GM18858 (cell line): ENCODE measurements at regions not wholly inside any gene's neighbourhood (a gene's known extent, or its start where the extent isn't known, plus 50 kb on each side); places are given as distances from the start of the nearest gene placed in this dataset.
"Not testable (repeated sequence)": the region's sequence is repeated elsewhere in the genome, so short reads cannot be mapped to it uniquely, and the experiment has no call there.

Source experiments
- ATAC-seq: cut with Tn5 transposase; IDR thresholded peaks from one replicate; pipeline ENCODE4 v1.9.1; 2021; ENCODE audit not compliant: unreplicated experiment

DNA sequence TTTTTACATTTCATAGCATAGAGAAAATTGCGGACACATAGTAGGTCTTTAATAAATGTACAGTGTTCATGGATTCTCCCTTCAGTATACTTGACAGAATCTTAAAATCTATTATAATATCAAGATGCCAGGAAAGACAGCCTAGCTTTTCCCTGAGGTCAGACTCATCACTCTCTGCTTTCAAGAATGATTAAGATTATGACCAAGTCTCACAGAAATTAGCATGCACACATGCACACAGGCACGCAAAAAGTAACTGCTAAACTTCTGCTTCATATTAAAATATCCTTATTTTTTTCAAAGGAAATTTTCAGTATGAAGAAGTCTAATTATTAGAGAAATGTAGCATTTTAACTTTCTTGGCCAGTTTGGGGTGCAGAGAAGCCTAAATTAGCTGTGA, 493.8 kb upstream of the NECTIN3 start:
- no peak for ATAC-seq

DNA sequence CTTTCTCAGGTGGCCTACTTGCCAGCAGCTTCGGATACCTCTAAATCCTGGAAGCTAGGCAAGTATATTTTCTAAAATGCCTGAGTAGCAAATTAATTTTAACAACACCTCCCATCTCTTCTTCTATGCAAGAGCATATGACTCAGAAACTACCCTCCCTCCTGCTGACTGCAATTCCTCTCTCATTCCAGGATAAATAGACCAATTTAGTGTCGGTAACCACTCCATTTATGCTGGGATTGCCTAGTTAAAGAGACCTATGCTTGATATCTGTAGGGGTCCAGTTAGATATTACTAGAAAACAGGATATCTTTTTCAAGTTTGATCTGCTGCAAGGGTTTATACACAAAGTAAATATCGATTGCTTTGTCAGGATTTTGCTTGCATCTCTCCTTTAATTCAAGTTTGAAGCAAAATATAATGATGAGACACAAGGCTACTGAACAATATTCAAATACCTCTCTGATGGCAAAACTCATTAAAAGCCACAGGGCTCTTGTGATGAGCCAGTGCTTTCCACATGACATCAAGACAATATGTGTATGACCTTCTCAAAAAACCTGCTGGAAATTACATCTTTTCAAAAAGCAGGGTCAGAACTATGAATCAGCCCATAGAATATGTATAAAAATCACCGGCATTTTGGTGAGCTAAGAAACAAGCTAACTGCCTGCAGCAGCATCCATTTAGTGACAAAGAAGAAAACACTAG, 491.6 kb upstream of the NECTIN3 start:
- ATAC-seq, result no peak

DNA sequence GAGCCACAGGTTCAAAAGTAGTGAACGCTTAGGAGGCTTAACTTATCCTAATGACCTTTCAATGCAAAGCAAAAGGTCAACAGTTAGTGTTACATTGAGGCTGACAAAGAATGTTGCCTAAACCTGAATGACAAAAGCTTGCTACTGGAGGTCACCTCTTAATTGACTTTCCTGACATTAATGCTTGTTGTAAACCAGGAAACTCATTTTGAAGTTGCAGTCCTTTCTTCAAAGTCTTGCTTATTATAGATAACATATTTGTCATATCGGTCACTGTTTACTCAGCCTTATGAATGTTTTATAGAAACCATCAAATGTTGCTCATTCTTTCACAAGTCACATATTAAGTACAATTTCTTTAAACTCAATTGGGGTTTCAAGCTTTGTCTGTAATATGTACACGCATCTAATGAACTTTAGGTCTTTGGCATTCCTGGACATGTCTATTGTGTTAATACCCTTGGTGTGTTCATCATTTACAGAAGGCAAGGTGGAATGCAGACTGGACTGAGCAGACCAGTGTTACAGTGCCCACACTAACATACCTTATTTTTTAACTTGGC, 488.2 kb upstream of the NECTIN3 start:
- ATAC-seq, result no peak

DNA sequence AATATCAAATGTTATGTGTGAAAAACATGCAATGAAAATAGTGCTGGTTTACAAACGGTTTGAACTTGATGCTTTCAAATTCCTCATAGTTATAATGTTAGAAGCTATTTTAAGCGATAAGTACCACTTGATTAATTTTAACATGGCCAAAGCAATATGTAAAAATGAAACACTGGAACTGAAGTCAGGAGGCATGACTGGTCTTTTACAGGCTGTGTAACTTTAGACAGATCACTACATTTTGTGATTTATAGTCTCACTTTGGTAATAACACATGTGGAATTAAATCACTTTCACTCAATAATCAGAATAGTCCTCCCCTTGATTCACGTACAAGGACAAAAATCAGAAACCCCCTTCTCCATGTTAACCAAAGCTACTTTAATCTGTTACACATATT, 482.7 kb upstream of the NECTIN3 start:
- no peak for ATAC-seq

DNA sequence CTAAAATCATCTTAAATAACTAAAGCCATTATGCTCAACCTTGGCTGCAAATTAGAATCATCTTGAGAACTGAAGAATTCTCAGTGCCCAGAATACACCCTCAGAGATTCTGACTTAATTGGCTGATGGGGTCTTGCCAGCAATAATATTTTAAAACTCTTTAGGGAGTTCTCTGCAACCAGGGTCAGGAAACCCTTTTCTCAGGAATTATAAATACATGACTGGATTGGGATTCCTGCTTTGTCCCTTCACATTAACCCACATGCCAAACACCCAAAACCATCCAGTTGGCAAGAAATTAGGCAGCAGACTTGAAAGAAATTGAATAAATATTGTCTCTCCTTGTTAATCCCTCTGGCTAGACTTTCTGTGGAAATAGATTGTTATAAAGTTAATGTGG, 482.3 kb upstream of the NECTIN3 start:
- no peak for ATAC-seq

DNA sequence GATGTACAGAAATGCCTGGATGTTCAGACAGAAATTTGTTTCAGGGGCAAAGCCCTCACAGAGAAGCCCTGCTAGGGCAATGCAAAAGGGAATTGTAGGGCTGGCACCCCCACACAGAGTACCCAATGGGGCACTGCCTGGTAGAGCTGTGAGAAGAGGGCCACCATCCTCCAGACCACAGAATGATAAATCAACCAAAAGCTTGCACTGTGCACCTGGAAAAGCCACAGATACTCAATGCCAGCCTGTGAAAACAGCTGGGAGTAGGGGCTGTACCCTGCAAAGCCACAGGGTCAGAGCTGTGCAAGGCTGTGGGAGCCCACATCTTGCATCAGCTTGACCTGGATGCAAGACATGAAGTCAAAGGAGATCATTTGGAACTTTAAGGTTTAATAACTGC, 477.9 kb upstream of the NECTIN3 start:
- ATAC-seq, result no peak

DNA sequence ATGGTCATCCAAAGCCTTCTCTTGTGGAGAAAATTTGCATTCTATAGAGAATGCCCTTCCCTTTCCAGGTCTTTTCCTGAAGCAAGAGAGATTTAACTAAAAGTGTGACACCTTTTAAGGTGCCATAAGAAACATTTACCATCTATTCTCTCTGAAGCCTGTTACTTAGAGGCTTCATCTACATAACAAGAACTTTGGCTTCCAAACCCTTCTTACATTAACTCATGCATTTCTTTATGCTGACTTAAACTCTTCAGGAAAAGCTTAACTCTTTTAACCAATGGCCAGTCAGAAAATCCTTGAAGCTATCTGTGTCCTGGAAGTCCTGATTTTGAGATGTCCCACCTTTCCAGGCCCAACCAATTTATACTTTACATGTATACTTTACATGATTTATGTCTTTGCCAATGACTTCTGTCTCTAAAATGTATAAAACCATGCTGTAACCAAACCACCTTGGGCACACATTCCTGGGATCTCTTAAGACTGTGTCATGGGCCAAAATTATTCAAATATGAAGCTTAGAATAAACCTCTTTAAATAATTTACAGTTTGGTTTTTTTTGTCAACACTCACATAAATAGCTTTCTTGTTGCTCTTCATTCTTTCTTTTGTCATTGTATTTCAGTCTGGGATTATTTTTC, 472.6 kb upstream of the NECTIN3 start:
- ATAC-seq, result no peak

DNA sequence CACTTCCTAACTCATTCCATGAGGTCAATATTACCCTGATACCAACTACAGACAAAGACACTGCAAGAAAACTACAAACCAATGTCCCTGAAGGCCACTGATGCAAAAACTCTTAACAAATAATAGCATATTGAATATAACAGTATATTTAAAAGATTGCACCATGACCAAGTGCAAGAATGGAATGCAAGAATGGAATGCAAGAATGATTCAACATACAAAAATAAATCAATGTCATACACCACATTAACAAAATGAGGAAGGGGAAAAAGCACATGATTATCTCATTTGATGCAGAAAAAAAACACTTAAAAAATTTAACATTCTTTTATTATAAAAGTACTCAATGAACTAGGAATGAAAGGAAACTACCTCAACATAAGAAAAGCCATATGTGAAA, 463.1 kb upstream of the NECTIN3 start:
- ATAC-seq, result no peak

DNA sequence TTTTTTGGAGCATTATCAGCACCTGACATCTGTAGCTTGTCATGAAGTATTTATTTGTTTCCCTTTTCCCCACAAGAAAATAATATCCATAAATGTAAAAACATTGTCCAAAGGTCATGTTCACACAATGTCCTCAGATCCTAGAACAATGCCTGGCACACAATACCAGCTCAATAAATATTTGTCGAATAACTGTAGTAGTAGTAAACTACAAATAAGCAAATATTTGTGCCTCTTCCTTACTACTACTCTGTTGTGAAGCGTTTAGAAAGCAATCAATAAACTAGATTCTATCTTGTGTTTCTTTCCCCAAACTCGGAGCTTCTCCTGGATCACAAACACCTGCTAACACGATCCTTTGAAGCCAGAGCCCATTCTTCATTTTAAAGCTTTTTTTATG, 459.6 kb upstream of the NECTIN3 start:
- no peak for ATAC-seq

DNA sequence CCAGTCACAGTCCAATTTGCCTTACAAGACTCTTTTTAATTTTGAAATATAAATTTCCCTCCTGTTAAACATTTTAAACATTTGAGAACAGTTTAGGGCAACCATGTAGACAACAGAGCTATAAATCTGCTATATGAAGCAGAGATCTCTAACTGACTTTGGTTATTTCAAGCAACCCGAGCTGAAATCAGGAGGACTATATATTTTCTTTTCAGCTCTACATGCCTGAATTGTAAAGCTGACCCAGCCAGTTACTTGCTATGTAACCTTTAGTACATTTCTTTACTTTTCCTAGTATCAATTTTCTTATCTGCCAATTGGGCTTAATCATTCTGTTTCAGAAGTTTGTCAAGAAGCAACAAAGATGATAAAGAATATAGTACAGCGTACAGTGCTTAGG, 457.4 kb upstream of the NECTIN3 start:
- no peak for ATAC-seq

DNA sequence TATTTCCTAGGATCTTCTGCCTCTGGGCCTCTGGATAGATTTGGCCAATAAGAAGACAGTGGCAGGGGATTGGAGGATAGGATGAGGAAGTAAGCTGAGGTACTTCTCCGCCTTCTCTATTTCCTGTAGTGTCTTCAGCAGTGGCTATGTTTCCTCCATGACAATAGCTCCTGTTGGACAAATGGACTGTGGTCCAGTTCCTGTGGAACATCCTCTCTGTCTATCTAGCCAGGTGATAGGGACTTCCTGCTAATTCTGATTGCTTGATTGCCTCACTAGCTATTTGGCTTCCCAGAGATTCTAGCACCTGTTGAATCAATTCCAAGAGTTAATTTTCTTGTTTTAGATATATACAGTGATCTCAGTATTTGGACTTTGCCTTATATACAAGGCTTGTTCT, 456.2 kb upstream of the NECTIN3 start:
- ATAC-seq, result no peak

DNA sequence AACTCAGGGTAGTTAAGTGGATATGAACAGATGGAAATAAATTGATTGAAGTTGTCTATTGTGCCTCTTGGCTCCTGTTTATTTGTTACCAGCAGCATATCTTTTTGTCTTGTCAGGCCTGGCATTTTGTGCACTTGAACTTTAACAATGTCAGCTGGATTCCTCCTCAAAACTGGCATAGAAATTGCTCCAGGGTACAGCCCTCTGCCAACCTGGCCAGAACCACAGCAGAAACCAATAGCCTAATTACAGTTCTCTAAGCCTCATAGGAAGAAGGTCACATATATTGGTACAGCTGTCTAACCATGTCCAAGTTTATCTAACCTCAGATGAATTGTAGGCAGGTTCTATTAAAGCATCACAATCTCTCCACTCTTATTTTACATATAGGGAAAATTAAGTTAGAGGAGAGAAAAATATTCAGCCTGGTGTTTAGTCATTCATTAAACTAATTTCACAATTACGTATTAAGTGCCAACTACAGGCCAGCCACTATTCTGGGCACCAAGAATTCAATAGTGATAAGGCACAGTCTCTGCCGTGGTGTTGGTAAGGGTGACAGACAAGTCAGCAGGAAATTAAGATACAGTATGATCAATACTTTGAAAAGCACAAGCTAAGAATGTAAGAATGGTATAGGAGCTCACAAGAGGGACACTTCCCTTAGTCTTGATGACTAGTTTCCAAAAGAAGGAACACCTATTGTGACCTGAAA, 452.9 kb upstream of the NECTIN3 start:
- no peak for ATAC-seq

DNA sequence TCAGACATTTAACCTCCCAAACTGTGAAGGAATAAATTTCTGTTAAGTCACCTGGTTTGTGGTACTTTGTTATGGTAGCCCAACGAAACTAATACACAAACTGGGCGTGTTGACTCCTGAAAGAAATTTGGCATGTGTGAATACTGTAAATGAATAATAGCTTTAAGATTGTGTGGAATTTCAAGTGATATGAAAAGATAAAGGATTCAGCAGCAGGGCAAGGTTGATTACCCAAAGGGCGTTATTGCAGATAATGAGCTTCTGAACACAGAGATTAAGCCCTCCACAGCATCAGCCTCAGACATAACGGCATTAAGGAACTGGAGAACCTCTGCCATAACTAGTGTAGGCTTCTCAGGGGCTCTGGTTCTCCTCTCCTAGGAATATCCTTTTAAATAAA, 451.5 kb upstream of the NECTIN3 start:
- ATAC-seq, result no peak

DNA sequence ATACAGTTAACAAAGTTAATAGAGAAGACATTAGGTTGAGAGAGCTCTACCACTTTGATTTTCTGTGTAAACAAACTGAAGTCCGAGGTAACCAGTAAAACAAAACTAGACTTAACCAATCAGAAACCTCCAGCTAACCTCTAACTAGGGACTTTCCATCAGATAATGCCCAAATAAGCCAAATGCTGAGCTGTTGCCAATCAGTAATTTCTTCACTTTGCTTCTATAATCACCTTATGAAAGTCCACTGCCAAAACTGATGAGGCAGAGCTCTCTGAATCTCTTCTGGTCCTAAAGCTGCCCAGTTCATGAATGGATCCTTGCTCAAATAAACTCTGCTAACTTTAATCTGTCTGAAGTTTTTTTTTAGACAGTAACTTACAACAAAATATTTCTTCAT, 448.0 kb upstream of the NECTIN3 start:
- peak; percentile 48 for ATAC-seq

DNA sequence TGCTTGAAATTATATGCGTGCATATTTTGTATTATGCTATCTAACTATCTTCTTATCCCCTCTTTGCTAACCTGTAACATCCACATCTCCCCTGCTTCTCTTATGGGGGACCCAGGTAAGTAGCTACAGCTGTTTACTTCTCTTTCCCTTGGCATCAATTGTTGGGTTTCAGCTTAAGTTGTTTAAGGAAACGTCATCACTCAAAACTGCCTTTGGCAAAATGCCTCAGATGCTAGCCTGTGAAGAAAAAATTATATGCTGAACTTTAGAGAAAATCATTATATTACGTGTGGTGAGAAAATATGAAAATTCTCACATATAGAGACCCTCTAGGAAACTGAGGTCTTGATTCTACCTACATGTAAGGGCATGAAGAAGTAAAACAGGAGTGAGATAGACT, 447.0 kb upstream of the NECTIN3 start:
- no peak for ATAC-seq

DNA sequence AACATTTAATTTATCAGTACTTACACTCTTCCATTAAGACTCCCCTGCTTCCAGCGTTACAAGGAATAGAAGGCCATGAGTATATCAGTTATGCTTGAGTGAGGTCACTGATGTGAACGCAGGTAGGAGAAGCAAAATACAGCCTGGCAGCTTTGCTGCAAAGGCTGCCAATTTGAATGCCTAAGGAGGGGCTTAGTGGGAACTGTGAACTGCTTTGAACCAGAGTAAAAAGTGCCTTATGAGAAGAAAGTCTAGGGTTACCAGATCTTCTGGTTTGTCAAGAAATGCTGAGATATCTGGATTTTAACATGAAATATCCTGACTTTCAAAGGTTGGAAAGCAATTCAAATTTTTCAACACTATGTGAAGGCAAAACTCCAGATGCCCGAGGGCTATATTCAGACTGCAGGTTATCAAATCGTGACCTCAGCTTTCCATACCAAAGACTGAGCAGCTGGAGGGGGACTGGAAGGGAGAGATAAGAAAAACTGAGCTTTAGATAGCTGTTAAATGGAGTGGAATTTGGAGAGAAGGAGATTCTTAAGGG, 446.3 kb upstream of the NECTIN3 start:
- ATAC-seq, result no peak

DNA sequence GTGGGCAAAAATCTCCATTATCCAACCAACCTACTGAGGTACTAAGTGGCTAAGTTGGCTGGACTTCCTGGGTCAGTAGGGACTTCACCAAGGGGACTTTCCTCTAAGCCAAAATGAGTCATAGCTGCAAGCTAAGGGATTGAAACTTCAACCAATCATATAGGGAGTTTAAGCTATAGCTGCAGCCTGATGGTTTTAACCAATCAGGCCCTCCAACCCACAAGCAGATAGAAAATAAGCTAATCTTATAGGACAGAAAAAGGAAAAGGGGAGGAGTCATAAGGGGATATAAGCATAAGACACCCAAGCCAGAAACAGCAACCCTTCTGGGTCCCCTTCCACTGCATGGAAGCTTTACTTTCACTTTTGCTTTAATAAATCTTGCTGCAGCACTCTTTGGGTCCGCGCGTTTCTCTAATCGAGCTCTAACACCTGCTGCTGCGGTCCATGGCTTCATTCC, 444.9 kb upstream of the NECTIN3 start:
- not testable (repeated sequence) for ATAC-seq

DNA sequence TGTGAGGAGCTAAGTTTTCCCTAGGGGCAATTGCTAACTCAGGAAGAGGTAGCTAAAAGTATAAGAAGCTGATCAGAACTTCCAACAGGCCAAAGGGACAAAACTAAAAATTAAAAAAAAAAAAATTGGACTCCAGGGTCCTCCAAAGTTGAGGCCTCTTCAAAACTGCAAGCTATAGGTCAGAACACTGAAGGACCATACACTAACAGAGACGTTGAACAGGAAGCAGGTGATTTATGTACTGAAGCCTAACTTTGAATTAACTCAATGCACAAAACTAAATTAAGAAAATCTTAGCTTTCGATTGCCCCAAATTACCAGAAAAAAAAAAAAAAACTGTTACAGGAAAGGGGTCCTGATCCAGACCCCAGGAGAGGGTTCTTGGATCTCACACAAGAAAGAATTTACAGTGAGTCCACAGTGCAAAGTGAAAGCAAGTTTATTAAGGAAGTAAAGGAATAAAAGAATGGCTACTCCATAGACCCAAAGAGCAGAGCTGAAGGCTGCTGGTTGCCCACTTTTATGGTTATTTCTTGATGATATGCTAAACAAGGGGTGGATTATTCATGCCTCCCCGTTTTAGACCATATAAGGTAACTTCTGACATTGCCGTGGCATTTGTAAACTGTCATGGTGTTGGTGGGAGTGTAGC, 442.8 kb upstream of the NECTIN3 start:
- ATAC-seq, result no peak

DNA sequence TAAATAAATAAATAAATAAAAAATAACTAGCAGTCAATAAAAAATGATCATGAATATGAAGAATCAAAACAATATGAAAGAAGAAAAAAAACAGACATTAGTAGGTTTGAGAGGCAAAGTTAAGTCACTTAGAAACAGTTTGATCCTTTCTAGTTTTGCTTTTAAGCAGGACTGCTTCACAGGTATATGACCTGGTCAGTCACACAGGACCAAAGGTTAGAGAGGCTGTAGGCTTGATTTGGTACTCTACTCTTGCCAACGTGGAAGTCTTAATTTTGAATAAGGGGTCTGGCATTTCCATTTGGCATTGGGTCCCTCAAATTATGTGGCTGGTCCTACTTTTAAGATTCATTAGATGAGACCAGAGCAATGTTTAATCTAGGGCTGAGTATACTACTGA, 441.7 kb upstream of the NECTIN3 start:
- ATAC-seq, result no peak

DNA sequence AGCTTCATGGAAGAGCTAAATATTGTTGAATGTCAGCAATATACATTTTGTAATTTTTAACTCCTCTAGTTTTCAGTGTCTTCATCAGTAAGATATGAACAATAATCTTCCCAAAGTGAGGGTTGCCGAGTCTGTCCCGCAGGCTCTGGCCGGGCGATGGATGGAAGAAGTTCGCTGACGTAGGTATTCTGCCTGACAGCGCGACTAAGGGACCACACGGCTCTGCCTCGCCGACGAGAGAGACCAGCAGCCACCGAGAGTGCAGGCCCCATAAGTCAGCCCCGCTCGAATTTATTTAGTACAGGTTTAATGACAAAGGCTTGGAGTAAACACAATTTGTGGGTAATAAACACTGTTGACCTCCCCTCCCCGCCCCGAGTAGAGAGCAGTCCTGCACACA, 427.4 kb upstream of the NECTIN3 start:
- no peak for ATAC-seq

DNA sequence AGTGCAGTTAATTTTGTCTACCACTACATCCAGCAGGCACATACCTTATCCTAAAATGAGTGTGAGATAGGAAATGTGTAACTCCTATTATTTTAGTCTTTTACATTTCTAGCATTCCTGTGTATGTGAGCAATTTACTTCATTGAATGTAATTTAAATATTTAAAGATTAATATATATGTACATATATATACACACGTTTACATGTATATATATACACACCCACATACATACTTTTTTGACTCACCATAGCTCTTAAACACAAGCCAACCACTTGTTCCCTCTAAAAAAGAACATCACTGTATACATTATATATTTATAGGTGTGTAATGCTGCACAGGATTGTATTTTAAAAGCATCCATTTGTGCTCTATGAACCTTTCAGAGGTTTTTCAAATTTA, 425.6 kb upstream of the NECTIN3 start:
- ATAC-seq, result no peak
